Epithelial cell of esophagus (primary cell): ENCODE measurements at regions not wholly inside any gene's neighbourhood (a gene's known extent, or its start where the extent isn't known, plus 50 kb on each side); places are given as distances from the start of the nearest gene placed in this dataset.
A peak's percentile ranks its signal among the peaks of the same experiment; 100 is the strongest.

Experiments used
- DNase-seq: peaks from one replicate; pipeline ENCODE4 v3.0.0; 2010; ENCODE audit warnings: low read depth
- H3K4me3 ChIP-seq: 2 replicates; pipeline ENCODE4 v1.5.1; 2011; ENCODE audit warnings: mild to moderate bottlenecking, low read length, control low read depth
- TF ChIP-seq, protein P1 (sequence below): IDR thresholded peaks from 2 replicates; pipeline ENCODE4 v1.5.1; 2011; ENCODE audit warnings: low read depth, mild to moderate bottlenecking, low read length, control low read depth, inconsistent platforms; ENCODE audit not compliant: insufficient read depth; ENCODE audit errors: missing control alignments

DNA sequence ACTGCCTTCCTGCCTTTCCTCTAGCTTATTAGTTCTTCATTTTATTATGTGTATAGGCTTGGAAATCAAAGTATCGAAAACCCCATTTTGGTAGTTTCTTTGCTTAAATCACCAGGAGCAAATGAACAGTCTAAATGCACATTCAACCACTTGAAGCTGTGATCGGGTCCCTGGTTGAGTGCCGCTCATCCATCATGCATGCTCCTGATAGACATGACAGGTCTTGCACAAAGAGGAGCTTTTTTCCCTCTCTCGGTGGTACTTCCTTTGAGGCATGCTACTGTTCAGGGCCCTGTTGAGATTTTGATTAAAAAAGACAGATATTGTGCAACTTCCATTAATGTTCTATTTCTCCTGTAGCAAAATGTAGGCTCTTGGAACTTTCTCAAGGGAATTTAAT lies 185.8 kb downstream of the OLFM4 start:
- TF ChIP-seq, protein P1, sequence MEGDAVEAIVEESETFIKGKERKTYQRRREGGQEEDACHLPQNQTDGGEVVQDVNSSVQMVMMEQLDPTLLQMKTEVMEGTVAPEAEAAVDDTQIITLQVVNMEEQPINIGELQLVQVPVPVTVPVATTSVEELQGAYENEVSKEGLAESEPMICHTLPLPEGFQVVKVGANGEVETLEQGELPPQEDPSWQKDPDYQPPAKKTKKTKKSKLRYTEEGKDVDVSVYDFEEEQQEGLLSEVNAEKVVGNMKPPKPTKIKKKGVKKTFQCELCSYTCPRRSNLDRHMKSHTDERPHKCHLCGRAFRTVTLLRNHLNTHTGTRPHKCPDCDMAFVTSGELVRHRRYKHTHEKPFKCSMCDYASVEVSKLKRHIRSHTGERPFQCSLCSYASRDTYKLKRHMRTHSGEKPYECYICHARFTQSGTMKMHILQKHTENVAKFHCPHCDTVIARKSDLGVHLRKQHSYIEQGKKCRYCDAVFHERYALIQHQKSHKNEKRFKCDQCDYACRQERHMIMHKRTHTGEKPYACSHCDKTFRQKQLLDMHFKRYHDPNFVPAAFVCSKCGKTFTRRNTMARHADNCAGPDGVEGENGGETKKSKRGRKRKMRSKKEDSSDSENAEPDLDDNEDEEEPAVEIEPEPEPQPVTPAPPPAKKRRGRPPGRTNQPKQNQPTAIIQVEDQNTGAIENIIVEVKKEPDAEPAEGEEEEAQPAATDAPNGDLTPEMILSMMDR, result no peak
- no peak overlapping the region for H3K4me3 ChIP-seq
- no peak for DNase-seq

DNA sequence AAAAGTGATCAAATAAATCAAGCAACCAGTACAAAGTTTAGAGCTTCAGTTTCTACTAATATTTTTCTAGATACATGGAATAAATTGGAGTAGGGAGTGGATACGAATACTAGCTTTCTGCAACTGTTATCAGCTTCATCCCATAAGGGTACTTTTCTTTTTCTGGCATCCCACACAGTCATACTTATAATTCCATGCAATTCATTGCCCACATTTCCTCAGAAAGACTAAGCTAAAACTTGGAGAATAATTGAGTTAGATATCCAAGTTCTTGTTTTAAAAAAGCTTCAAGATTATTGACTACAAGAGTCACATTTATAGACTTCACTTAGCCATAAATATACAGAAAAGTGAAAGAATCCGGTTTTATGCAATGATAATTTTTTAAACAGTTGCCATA lies 186.9 kb downstream of the OLFM4 start:
- no peak overlapping the region for H3K4me3 ChIP-seq
- TF ChIP-seq, protein P1, result no peak

DNA sequence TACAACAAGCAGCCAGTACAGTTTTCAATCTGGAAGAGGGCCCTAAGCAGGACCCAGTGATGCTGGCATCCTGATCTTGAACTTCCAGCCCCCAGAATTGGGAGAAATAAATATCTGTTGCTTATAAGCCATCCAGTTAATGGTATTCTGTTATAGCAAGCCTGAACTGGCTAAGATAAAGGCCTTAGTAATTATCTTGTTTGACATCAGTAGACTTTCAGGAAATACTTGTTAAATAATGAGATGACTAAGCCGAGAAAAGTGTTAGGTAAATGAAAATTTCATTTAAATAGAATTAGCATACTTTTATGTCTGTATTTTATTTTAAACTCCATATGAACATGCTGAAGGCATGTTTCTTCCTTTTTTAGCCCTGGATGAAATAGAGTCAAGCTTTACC lies 188.2 kb downstream of the OLFM4 start:
- no peak overlapping the region for H3K4me3 ChIP-seq
- TF ChIP-seq, protein P1, result no peak

More for the DNA sequence above, 186.9 kb downstream of the OLFM4 start:
- DNase-seq, result no peak

DNA sequence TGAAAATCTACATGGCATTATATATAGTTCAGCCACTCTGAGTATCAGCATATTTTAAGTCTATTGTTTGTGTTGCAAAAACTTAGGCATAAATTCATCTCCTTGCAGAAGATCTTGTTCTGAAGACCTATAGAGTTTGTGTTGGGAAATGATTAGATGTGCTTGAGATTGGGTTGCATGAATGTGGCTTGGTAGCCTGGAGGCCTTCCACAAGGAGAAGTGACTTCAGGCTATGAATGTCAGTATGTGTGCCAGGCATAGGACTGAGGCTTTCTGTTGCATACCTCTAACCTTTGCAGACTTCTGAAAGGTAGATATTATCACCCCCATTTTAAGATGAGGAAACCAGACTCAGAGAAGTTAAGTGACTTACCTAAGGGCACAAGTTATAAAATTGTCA lies 188.6 kb downstream of the OLFM4 start:
- no peak for DNase-seq
- TF ChIP-seq, protein P1, result no peak
- no peak overlapping the region for H3K4me3 ChIP-seq

More for the DNA sequence above, 188.2 kb downstream of the OLFM4 start:
- peak; percentile 22 for DNase-seq

DNA sequence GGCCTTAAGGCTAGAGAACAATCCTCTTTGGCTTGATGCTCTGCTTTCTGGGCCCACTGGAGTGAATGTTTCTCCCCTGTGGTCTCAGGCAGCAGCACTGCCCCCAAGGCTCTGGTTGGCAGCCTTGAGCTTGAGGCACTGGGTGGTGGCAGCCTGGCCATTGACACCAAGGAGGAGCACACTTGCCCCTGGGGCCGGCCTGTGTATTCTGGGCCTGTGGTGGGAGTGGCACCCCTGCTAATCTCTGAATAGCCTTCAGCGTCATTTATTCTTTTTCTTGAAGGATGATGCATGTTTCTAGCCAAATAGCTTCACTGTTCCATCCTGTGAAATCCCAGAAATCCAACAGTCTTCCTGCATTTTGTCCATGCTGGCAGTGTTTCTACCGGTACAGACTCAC lies 191.4 kb downstream of the OLFM4 start:
- TF ChIP-seq, protein P1, result no peak
- DNase-seq, result no peak
- no peak overlapping the region for H3K4me3 ChIP-seq

DNA sequence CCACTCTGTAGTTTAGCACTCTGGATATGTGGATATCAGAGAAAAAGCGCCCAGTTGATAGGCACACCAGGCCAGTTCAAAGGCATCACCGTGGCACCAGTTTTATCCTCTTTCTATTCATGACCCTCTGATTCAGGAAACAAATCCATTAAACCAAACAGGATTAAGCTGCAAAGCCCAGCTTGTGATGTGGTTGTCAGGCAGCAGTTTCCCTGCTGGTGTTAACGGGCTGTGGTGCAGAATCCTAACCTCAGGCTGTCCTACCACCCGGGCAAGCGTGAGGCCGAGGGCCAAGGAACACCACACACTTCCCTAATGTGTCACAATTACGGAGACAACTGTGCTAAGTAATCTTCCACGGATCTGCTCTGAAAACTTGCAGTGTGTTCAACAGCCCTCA lies 209.1 kb downstream of the OLFM4 start:
- H3K4me3 ChIP-seq, result no peak overlapping the region
- DNase-seq, result no peak
- TF ChIP-seq, protein P1, result no peak

DNA sequence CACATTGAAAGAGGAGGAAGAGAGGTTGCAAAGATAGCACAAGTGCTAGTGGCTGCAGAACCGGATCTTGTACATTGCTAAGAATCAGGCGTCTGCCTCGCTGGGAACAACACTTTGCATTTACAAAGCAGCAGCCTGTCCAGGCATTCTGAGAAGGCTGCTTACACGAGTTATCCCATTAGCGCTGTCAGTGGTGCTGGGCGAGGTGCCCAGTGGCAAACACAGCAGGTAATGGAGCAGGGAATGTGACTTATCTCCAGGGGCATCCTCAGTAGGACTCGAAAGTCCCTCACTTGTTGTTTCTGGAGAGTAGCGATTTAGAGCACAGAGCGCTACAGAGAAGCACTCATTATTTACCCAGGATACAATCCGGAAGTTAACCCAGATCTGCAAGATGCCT lies 209.6 kb downstream of the OLFM4 start:
- TF ChIP-seq, protein P1, result no peak
- H3K4me3 ChIP-seq, result no peak overlapping the region
- no peak for DNase-seq
